OCI-LY1 (cell line): ENCODE measurements at regions not wholly inside any gene's neighbourhood (a gene's known extent, or its start where the extent isn't known, plus 50 kb on each side); places are given as distances from the start of the nearest gene placed in this dataset.

ENCODE experiments used
- EZH2 ChIP-seq: fragments of 200-600 bp; sonication (generic), shearing (Covaris generic); IDR thresholded peaks from 2 replicates; pipeline ENCODE4 v1.8.0; 2017; ENCODE audit warnings: borderline replicate concordance, mixed run types, mild to moderate bottlenecking, antibody characterized with exemption, low read length, moderate library complexity, mixed read lengths
- TF ChIP-seq, protein P1 (sequence below): fragments of 200-600 bp; sonication (generic), shearing (Covaris generic); IDR thresholded peaks from 2 replicates; pipeline ENCODE4 v1.5.1; 2017; ENCODE audit warnings: mild to moderate bottlenecking, antibody characterized with exemption, low read length, moderate library complexity, mixed read lengths

- TF ChIP-seq, protein P1, sequence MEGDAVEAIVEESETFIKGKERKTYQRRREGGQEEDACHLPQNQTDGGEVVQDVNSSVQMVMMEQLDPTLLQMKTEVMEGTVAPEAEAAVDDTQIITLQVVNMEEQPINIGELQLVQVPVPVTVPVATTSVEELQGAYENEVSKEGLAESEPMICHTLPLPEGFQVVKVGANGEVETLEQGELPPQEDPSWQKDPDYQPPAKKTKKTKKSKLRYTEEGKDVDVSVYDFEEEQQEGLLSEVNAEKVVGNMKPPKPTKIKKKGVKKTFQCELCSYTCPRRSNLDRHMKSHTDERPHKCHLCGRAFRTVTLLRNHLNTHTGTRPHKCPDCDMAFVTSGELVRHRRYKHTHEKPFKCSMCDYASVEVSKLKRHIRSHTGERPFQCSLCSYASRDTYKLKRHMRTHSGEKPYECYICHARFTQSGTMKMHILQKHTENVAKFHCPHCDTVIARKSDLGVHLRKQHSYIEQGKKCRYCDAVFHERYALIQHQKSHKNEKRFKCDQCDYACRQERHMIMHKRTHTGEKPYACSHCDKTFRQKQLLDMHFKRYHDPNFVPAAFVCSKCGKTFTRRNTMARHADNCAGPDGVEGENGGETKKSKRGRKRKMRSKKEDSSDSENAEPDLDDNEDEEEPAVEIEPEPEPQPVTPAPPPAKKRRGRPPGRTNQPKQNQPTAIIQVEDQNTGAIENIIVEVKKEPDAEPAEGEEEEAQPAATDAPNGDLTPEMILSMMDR = no peak
- TF ChIP-seq EZH2 = no peak
Measured at GRCh38 chr18:27239669-27240068, 54.6 kb upstream of the CHST9 start.
